ENCODE measurements at regions not wholly inside any gene's neighbourhood (a gene's known extent, or its start where the extent isn't known, plus 50 kb on each side); places are given as distances from the start of the nearest gene placed in this dataset.

DNA sequence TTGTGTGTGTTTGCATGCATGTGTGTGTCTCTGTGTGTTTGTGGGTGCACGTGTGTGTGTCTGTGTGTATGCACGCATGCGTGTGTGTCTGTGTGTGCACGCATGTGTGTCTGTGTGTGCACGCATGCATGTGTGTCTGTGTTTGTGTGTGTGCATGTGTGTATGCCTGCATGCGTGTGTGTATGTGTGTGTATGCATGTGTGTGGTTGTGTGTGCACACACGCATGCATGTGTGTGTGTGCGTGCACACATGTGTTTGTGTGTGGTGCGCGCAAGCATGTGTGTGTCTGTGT, 239.9 kb upstream of the TNRC6C start:
- H3K27ac Mint-ChIP-seq (ENCODE audit: unreplicated experiment), result no peak overlapping the region
- H3K36me3 Mint-ChIP-seq (ENCODE audit: unreplicated experiment), result no peaks in the 10 kb centered on the region
- no peaks in the 10 kb centered on the region for H3K4me1 Mint-ChIP-seq (ENCODE audit: unreplicated experiment)
- no peak overlapping the region for H3K4me3 Mint-ChIP-seq (ENCODE audit: unreplicated experiment)
- peaks cover 49% of the 10 kb centered on the region for H3K27me3 Mint-ChIP-seq (ENCODE audit: unreplicated experiment)
- peak; percentile 62 for DNase-seq (ENCODE audit: extremely low spot score, unreplicated experiment)
- H3K9me3 Mint-ChIP-seq (ENCODE audit: unreplicated experiment), result peaks cover 17% of the 10 kb centered on the region
- TF ChIP-seq, protein P1, sequence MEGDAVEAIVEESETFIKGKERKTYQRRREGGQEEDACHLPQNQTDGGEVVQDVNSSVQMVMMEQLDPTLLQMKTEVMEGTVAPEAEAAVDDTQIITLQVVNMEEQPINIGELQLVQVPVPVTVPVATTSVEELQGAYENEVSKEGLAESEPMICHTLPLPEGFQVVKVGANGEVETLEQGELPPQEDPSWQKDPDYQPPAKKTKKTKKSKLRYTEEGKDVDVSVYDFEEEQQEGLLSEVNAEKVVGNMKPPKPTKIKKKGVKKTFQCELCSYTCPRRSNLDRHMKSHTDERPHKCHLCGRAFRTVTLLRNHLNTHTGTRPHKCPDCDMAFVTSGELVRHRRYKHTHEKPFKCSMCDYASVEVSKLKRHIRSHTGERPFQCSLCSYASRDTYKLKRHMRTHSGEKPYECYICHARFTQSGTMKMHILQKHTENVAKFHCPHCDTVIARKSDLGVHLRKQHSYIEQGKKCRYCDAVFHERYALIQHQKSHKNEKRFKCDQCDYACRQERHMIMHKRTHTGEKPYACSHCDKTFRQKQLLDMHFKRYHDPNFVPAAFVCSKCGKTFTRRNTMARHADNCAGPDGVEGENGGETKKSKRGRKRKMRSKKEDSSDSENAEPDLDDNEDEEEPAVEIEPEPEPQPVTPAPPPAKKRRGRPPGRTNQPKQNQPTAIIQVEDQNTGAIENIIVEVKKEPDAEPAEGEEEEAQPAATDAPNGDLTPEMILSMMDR (IDR thresholded peaks at IDR 0.05), result no peak

DNA sequence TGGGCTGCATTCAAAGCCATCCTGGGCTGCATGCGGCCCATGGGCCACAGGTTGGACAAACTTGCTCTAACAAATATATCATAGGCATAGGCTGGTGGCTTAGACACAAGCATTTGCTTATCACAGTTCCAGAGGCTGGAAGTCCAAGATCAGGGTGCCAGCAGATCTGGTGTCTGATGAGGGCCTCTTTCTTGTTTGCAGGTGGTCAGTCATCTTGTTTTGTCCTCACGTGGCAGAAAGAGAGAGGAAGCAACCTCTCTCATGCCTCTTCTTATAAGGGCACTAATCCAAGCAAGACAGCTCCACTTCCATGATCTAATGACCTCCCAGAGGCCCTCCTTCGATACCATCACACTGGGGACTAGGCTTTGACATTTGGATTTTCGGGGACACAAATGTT, 238.7 kb upstream of the TNRC6C start:
- no peak overlapping the region for H3K27ac Mint-ChIP-seq (ENCODE audit: unreplicated experiment)

DNA sequence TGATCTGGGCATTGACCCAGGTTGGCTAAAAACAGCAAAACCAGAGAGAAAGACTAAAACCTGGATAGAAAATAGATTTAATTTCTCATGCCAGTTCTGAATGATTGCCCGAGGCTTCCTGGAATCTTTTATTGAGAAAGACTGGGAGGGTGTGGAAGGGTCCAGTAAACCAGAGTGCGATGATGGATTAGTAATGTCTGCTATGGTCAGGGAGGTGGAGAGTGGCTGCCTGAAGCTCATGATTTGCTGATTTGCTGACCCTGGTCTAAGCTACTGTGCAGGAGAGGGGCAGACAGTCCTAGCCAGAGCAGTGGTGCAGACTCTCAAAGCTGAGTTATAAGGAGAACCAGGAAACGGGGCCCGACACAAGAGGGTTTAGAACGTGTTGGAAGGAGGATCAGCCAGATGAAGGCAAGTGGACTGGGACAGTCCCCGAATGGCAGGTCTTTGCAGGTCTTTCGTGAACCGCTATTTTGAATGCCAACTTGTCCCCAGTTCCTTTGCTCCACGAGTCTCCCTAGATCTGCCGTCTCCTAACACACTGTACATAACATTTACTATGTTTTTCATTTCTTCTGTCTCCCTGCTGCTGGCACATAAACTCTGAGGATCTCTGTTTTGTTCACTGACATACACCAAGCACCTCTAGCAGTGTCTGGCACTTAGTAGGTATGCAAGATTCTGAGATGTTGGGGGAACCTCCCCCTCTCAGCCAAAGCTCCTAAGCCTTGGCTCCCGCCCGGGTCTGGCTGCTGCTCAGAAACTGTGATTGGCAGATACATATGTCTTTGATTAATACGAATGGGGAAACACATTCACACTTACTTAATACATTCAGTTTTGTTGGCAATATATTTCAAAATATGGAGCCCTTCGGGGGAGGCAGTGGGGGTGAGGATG, 237.3 kb upstream of the TNRC6C start:
- peaks cover 32% of the 10 kb centered on the region for H3K27me3 Mint-ChIP-seq (ENCODE audit: unreplicated experiment)
- H3K4me1 Mint-ChIP-seq (ENCODE audit: unreplicated experiment), result no peaks in the 10 kb centered on the region
- H3K4me3 Mint-ChIP-seq (ENCODE audit: unreplicated experiment), result no peak overlapping the region
- peaks cover 4% of the 10 kb centered on the region for H3K9me3 Mint-ChIP-seq (ENCODE audit: unreplicated experiment)
- H3K36me3 Mint-ChIP-seq (ENCODE audit: unreplicated experiment), result no peaks in the 10 kb centered on the region
- peak; percentile 54 for DNase-seq (ENCODE audit: extremely low spot score, unreplicated experiment)
- TF ChIP-seq, protein P1 (IDR thresholded peaks at IDR 0.05), result no peak
- H3K27ac Mint-ChIP-seq (ENCODE audit: unreplicated experiment), result no peak overlapping the region

More for the DNA sequence above, 238.7 kb upstream of the TNRC6C start:
- Mint-ChIP-seq H3K4me1 (ENCODE audit: unreplicated experiment) (no peaks in the 10 kb centered on the region), H3K27me3 (ENCODE audit: unreplicated experiment) (peaks cover 39% of the 10 kb centered on the region), H3K36me3 (ENCODE audit: unreplicated experiment) (no peaks in the 10 kb centered on the region), H3K4me3 (ENCODE audit: unreplicated experiment) (no peak overlapping the region), H3K9me3 (ENCODE audit: unreplicated experiment) (peaks cover 8% of the 10 kb centered on the region)
- DNase-seq (ENCODE audit: extremely low spot score, unreplicated experiment), result peak; percentile 46
- TF ChIP-seq, protein P1 (IDR thresholded peaks at IDR 0.05), result no peak

DNA sequence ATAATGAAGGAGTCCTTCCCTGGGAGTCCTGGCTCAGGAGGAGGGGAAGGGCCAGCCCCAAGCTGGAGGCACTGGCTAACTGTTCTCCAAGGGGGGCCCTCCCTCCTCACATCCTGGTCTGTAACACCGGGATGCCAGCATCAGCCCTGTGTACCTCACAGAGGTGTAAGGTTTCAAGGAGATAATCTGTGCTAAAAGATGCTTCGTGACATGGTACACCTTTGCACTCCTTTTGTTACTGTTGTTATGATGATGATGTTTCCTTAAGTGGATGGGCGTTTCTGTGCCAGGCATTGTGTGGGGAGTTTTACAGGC, 236.7 kb upstream of the TNRC6C start:
- Mint-ChIP-seq H3K4me3 (ENCODE audit: unreplicated experiment) (no peak overlapping the region), H3K36me3 (ENCODE audit: unreplicated experiment) (no peaks in the 10 kb centered on the region), H3K4me1 (ENCODE audit: unreplicated experiment) (no peaks in the 10 kb centered on the region), H3K27me3 (ENCODE audit: unreplicated experiment) (peaks cover 28% of the 10 kb centered on the region), H3K9me3 (ENCODE audit: unreplicated experiment) (no peaks in the 10 kb centered on the region), H3K27ac (ENCODE audit: unreplicated experiment) (no peak overlapping the region)
- DNase-seq (ENCODE audit: extremely low spot score, unreplicated experiment), result peak; percentile 36
- TF ChIP-seq, protein P1 (IDR thresholded peaks at IDR 0.05), result no peak

GRCh38 chr17:77722366-77722765, 236.1 kb upstream of the TNRC6C start:
- Mint-ChIP-seq H3K4me1 (ENCODE audit: unreplicated experiment) (peaks cover 2% of the 10 kb centered on the region), H3K27me3 (ENCODE audit: unreplicated experiment) (peaks cover 25% of the 10 kb centered on the region), H3K9me3 (ENCODE audit: unreplicated experiment) (no peaks in the 10 kb centered on the region)

More at GRCh38 chr17:77722366-77722765, 236.1 kb upstream of the TNRC6C start:
- no peaks in the 10 kb centered on the region for H3K36me3 Mint-ChIP-seq (ENCODE audit: unreplicated experiment)
- DNase-seq (ENCODE audit: extremely low spot score, unreplicated experiment), result peak; percentile 46
- TF ChIP-seq, protein P1 (IDR thresholded peaks at IDR 0.05), result no peak
- H3K27ac Mint-ChIP-seq (ENCODE audit: unreplicated experiment), result no peak overlapping the region
- no peak overlapping the region for H3K4me3 Mint-ChIP-seq (ENCODE audit: unreplicated experiment)

Measured in osteocyte (in vitro differentiated cells).